Left ventricle myocardium superior (tissue), 1 donor: ENCODE measurements at regions not wholly inside any gene's neighbourhood (a gene's known extent, or its start where the extent isn't known, plus 50 kb on each side); places are given as distances from the start of the nearest gene placed in this dataset.

Experiments
- ATAC-seq: fragments of 200-7000 bp; cut with Tn5 transposase; one replicate; pipeline ENCODE4 v1.9.1; 2020; ENCODE audit warnings: mild to moderate bottlenecking, moderate library complexity
- DNase-seq: peaks from one replicate; pipeline ENCODE4 v3.0.0-alpha.2; 2020
- intact Hi-C: fragments of 100-400 bp; cut with micrococcal nuclease; formaldehyde crosslinking; loops from one replicate; pipeline ENCODE4 v1.11.0; 2022
- donor health status: DM: no; HTN: yes; CAD: no; lungs with severe emphysema.

- intact Hi-C loops: no loop called here
- no peak for DNase-seq
- ATAC-seq: no peak
Observed at GRCh38 chr15:47598996-47599395, 118.3 kb upstream of the SEMA6D start.

GRCh38 chr15:47599806-47600205 is 117.5 kb upstream of the SEMA6D start:
- ATAC-seq: no peak
- DNase-seq: no peak
- intact Hi-C loops: no loop called here

GRCh38 chr15:47602121-47602520 is 115.2 kb upstream of the SEMA6D start:
- intact Hi-C loops: no loop called here
- ATAC-seq (no peak), DNase-seq (no peak)

GRCh38 chr15:47603026-47603425 is 114.3 kb upstream of the SEMA6D start:
- intact Hi-C loops: no loop called here

GRCh38 chr15:47607695-47608094 is 109.6 kb upstream of the SEMA6D start:
- intact Hi-C loops: no loop called here
- ATAC-seq (peak; percentile 75), DNase-seq (no peak)

More at GRCh38 chr15:47603026-47603425, 114.3 kb upstream of the SEMA6D start:
- DNase-seq: no peak
- ATAC-seq: no peak

GRCh38 chr15:47609693-47610092 is 107.6 kb upstream of the SEMA6D start:
- DNase-seq (no peak), ATAC-seq (no peak)
- intact Hi-C loops: no loop called here

GRCh38 chr15:47610736-47611135 is 106.6 kb upstream of the SEMA6D start:
- no peak for DNase-seq
- ATAC-seq: no peak
- intact Hi-C loops: no loop called here

- intact Hi-C loops: no loop called here
- DNase-seq: no peak
- ATAC-seq: no peak
Observed at GRCh38 chr15:47614360-47615011, 102.8 kb upstream of the SEMA6D start.

GRCh38 chr15:47616876-47617275 is 100.4 kb upstream of the SEMA6D start:
- intact Hi-C loops: no loop called here
- no peak for ATAC-seq
- no peak for DNase-seq

- DNase-seq (no peak), ATAC-seq (no peak)
- intact Hi-C loops: no loop called here
Observed at GRCh38 chr15:47618241-47618640, 99.1 kb upstream of the SEMA6D start.

GRCh38 chr15:47620960-47621681 is 96.2 kb upstream of the SEMA6D start:
- DNase-seq (no peak), ATAC-seq (no peak)
- intact Hi-C loops: no loop called here

- intact Hi-C loops: no loop called here
- no peak for ATAC-seq
Observed at GRCh38 chr15:47622055-47622454, 95.2 kb upstream of the SEMA6D start.

GRCh38 chr15:47624503-47624902 is 92.8 kb upstream of the SEMA6D start:
- intact Hi-C loops: no loop called here
- ATAC-seq: no peak
- DNase-seq: no peak

More at GRCh38 chr15:47622055-47622454, 95.2 kb upstream of the SEMA6D start:
- no peak for DNase-seq

- DNase-seq: no peak
- intact Hi-C loops: no loop called here
- ATAC-seq: no peak
Observed at GRCh38 chr15:47639042-47639441, 78.3 kb upstream of the SEMA6D start.

- intact Hi-C loops: no loop called here
- no peak for DNase-seq
- no peak for ATAC-seq
Observed at GRCh38 chr15:47640079-47640478, 77.2 kb upstream of the SEMA6D start.

GRCh38 chr15:47640901-47641300 is 76.4 kb upstream of the SEMA6D start:
- intact Hi-C loops: no loop called here
- no peak for DNase-seq
- peak; percentile 15 for ATAC-seq

GRCh38 chr15:47644722-47645121 is 72.6 kb upstream of the SEMA6D start:
- no peak for DNase-seq
- peak; percentile 54 for ATAC-seq
- intact Hi-C loops: no loop called here

GRCh38 chr15:47650564-47650963 is 66.7 kb upstream of the SEMA6D start:
- DNase-seq: no peak
- intact Hi-C loops: no loop called here
- no peak for ATAC-seq

- no peak for ATAC-seq
- intact Hi-C loops: no loop called here
- DNase-seq: no peak
Observed at GRCh38 chr15:47652328-47652727, 65.0 kb upstream of the SEMA6D start.

GRCh38 chr15:47652844-47653243 is 64.5 kb upstream of the SEMA6D start:
- DNase-seq: no peak
- no peak for ATAC-seq
- intact Hi-C loops: no loop called here

GRCh38 chr15:47661661-47662180 is 55.6 kb upstream of the SEMA6D start:
- intact Hi-C loops: no loop called here
- no peak for ATAC-seq
- DNase-seq: no peak
